ENCODE measurements at regions not wholly inside any gene's neighbourhood (a gene's known extent, or its start where the extent isn't known, plus 50 kb on each side); places are given as distances from the start of the nearest gene placed in this dataset.
"Not testable (repeated sequence)": the region's sequence is repeated elsewhere in the genome, so short reads cannot be mapped to it uniquely, and the experiment has no call there.

DNA sequence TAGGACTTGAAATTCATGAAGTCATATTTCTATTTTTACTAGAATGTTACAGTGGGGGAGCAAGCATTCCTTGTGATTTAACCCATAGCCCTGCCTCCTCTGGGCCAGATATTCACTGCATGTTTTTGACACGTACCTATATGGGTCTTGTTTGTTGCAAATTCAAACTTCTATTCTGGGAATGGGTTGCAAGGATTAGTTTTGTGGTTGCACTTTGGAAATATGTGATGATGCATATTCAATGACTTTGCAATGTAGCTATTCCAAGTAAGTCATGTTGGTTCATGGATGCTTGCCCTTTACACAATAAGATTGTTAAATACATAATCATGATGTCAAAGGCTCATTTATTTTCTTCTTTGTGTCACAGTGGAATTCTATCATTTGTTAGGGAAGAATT lies 440.8 kb downstream of the TDRD3 start:
- ChIA-PET CTCF (no interaction called here), POLR2A (no interaction called here)
- no peak for DNase-seq (ENCODE audit: extremely low spot score)
- TF ChIP-seq, protein P1, sequence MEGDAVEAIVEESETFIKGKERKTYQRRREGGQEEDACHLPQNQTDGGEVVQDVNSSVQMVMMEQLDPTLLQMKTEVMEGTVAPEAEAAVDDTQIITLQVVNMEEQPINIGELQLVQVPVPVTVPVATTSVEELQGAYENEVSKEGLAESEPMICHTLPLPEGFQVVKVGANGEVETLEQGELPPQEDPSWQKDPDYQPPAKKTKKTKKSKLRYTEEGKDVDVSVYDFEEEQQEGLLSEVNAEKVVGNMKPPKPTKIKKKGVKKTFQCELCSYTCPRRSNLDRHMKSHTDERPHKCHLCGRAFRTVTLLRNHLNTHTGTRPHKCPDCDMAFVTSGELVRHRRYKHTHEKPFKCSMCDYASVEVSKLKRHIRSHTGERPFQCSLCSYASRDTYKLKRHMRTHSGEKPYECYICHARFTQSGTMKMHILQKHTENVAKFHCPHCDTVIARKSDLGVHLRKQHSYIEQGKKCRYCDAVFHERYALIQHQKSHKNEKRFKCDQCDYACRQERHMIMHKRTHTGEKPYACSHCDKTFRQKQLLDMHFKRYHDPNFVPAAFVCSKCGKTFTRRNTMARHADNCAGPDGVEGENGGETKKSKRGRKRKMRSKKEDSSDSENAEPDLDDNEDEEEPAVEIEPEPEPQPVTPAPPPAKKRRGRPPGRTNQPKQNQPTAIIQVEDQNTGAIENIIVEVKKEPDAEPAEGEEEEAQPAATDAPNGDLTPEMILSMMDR (IDR thresholded peaks at IDR 0.05; ENCODE audit: control extremely low read depth, extremely low read depth, low read depth, missing control alignments), result no peak

DNA sequence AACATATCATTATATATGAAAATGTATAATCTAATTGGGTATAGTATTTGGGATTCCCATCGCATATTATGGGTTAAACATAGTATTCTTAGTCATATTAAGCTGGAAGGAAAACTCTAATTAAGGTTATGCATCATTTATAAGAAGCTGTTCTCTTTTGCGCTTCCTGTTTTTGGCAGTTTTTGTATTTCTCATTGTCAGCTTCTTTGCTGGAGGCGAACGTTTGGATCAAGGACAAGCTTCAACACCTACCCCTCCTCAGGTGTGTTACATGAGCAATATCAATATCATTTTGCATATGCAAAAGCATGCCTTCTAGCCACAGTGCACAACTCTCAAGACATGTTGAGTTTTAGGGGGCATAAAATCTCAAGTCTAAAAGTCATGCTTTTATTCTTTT lies 439.8 kb downstream of the TDRD3 start:
- ChIA-PET POLR2A (no interaction called here), CTCF (interaction anchor here (1.7 kb wide), 1 partner anchor 15 kb away, joined by 7 read pairs; no protein-coding TSS in a partner anchor)
- TF ChIP-seq, protein P1 (IDR thresholded peaks at IDR 0.05; ENCODE audit: control extremely low read depth, extremely low read depth, low read depth, missing control alignments), result no peak
- no peak for DNase-seq (ENCODE audit: extremely low spot score)

DNA sequence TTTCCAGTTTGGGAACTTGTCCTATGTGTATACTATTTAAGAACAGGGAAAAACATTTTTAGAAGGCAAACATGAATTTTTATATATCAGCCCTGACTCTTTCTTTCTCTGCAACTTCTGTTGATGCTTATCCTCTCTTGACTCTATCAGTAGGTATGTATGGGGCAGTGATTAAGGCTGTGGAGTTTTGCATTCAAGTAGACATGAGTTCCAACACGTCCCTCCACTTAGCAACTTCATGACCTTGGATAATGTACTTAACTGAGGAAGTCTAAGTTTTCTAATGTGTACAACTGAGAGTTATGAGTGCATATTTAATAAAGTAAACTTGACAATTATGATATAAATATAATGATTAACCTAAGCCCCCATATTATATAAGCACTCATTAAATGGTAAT lies 414.6 kb downstream of the TDRD3 start:
- DNase-seq (ENCODE audit: extremely low spot score), result no peak
- ChIA-PET CTCF (interaction anchor here (1.5 kb wide), 1 partner anchor 9 kb away, joined by 5 read pairs; no protein-coding TSS in a partner anchor), POLR2A (no interaction called here)
- TF ChIP-seq, protein P1 (IDR thresholded peaks at IDR 0.05; ENCODE audit: control extremely low read depth, extremely low read depth, low read depth, missing control alignments), result no peak

GRCh38 chr13:60805640-60806039 lies 408.6 kb downstream of the TDRD3 start:
- POLR2A ChIA-PET; DNase-seq (ENCODE audit: extremely low spot score); CTCF ChIA-PET: not testable (repeated sequence)

GRCh38 chr13:60798503-60798902 lies 401.5 kb downstream of the TDRD3 start:
- CTCF ChIA-PET, result no interaction called here
- POLR2A ChIA-PET, result no interaction called here
- no peak for DNase-seq (ENCODE audit: extremely low spot score)
- TF ChIP-seq, protein P1 (IDR thresholded peaks at IDR 0.05; ENCODE audit: control extremely low read depth, extremely low read depth, low read depth, missing control alignments), result no peak

DNA sequence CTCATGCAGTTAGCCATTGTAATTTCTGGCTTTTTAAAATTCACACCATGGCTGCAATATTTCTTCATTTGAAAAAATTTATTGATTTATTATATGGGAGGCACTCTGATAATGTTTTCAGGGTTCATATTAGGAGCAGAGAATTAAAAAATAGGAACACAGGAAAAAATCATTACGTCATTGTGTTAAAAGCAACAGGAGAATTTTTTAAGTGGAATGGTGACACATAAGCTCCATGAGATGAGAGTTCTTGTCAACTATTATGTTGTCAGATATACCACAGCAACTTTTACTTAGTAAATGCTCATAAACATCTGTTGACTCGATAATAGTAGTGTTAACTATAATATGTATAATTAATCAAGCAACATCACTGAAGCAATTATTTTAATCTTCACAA lies 400.1 kb downstream of the TDRD3 start:
- CTCF ChIA-PET, result no interaction called here
- POLR2A ChIA-PET, result no interaction called here
- TF ChIP-seq, protein P1 (IDR thresholded peaks at IDR 0.05; ENCODE audit: control extremely low read depth, extremely low read depth, low read depth, missing control alignments), result no peak

GRCh38 chr13:60794751-60795150 lies 397.7 kb downstream of the TDRD3 start:
- CTCF ChIA-PET, result no interaction called here
- POLR2A ChIA-PET, result no interaction called here
- TF ChIP-seq, protein P1 (IDR thresholded peaks at IDR 0.05; ENCODE audit: control extremely low read depth, extremely low read depth, low read depth, missing control alignments), result no peak
- DNase-seq (ENCODE audit: extremely low spot score), result no peak

More for the DNA sequence above, 400.1 kb downstream of the TDRD3 start:
- no peak for DNase-seq (ENCODE audit: extremely low spot score)

Measured in GM10248 (cell line).